HFFc6 (cell line): ENCODE measurements at regions not wholly inside any gene's neighbourhood (a gene's known extent, or its start where the extent isn't known, plus 50 kb on each side); places are given as distances from the start of the nearest gene placed in this dataset.

ENCODE experiments used
- DNase-seq: peaks from one replicate; pipeline ENCODE4 v3.0.0-alpha.2; 2018
- H3K27ac Mint-ChIP-seq: 2 replicates; pipeline ENCODE4 v1.8.0; 2020; ENCODE audit warnings: mild to moderate bottlenecking, mixed read lengths
- H3K27me3 Mint-ChIP-seq: 2 replicates; pipeline ENCODE4 v1.8.0; 2021; ENCODE audit warnings: mild to moderate bottlenecking, moderate library complexity, mixed read lengths; ENCODE audit not compliant: insufficient read depth
- H3K36me3 Mint-ChIP-seq: 2 replicates; pipeline ENCODE4 v1.8.0; 2021; ENCODE audit warnings: low read depth, mixed read lengths
- H3K4me1 Mint-ChIP-seq: 2 replicates; pipeline ENCODE4 v1.8.0; 2020; ENCODE audit warnings: low read depth, mixed read lengths
- H3K4me3 Mint-ChIP-seq: 2 replicates; pipeline ENCODE4 v1.8.0; 2020; ENCODE audit warnings: mild to moderate bottlenecking, moderate library complexity, mixed read lengths
- H3K9me3 Mint-ChIP-seq: 2 replicates; pipeline ENCODE4 v1.8.0; 2020; ENCODE audit warnings: mild to moderate bottlenecking, mixed read lengths
- CTCF ChIP-seq: fragments of 200-600 bp; sonication (generic); IDR thresholded peaks from 2 replicates; pipeline ENCODE4 v1.5.0; 2021; ENCODE audit warnings: antibody characterized with exemption, mild to moderate bottlenecking

- DNase-seq = no peak
- Mint-ChIP-seq H3K9me3 (no peaks in the 10 kb centered on the region), H3K27me3 (peaks cover 13% of the 10 kb centered on the region), H3K36me3 (no peaks in the 10 kb centered on the region), H3K4me1 (no peaks in the 10 kb centered on the region), H3K4me3 (no peak overlapping the region), H3K27ac (no peak overlapping the region)
- TF ChIP-seq CTCF = no peak
These were observed 150.9 kb upstream of the POU3F1 start for GRCh38 chr1:38197312-38198061.

- no peak for DNase-seq
- Mint-ChIP-seq H3K4me1 (no peaks in the 10 kb centered on the region), H3K9me3 (no peaks in the 10 kb centered on the region), H3K36me3 (no peaks in the 10 kb centered on the region), H3K27ac (no peak overlapping the region), H3K4me3 (no peak overlapping the region), H3K27me3 (peaks cover 21% of the 10 kb centered on the region)
- no peak for TF ChIP-seq CTCF
These were observed 147.9 kb upstream of the POU3F1 start for GRCh38 chr1:38194472-38194871.

GRCh38 chr1:38193040-38193439 is 146.4 kb upstream of the POU3F1 start:
- no peak for DNase-seq
- TF ChIP-seq CTCF = no peak
- Mint-ChIP-seq H3K27ac (no peak overlapping the region), H3K9me3 (no peaks in the 10 kb centered on the region), H3K27me3 (peaks cover 24% of the 10 kb centered on the region), H3K4me3 (no peak overlapping the region), H3K36me3 (no peaks in the 10 kb centered on the region), H3K4me1 (no peaks in the 10 kb centered on the region)

GRCh38 chr1:38191461-38191860 is 144.9 kb upstream of the POU3F1 start:
- Mint-ChIP-seq H3K4me1 (no peaks in the 10 kb centered on the region), H3K27ac (no peak overlapping the region), H3K9me3 (no peaks in the 10 kb centered on the region), H3K27me3 (peaks cover 30% of the 10 kb centered on the region), H3K36me3 (no peaks in the 10 kb centered on the region), H3K4me3 (no peak overlapping the region)
- TF ChIP-seq CTCF = no peak
- no peak for DNase-seq

GRCh38 chr1:38190983-38191382 is 144.4 kb upstream of the POU3F1 start:
- H3K27me3 Mint-ChIP-seq = peaks cover 27% of the 10 kb centered on the region
- no peaks in the 10 kb centered on the region for H3K9me3 Mint-ChIP-seq
- no peak overlapping the region for H3K27ac Mint-ChIP-seq
- no peak overlapping the region for H3K4me3 Mint-ChIP-seq
- no peaks in the 10 kb centered on the region for H3K4me1 Mint-ChIP-seq
- DNase-seq = no peak
- no peak for TF ChIP-seq CTCF
- H3K36me3 Mint-ChIP-seq = no peaks in the 10 kb centered on the region
